ENCODE measurements at regions not wholly inside any gene's neighbourhood (a gene's known extent, or its start where the extent isn't known, plus 50 kb on each side); places are given as distances from the start of the nearest gene placed in this dataset.
"Not testable (repeated sequence)": the region's sequence is repeated elsewhere in the genome, so short reads cannot be mapped to it uniquely, and the experiment has no call there.

DNA sequence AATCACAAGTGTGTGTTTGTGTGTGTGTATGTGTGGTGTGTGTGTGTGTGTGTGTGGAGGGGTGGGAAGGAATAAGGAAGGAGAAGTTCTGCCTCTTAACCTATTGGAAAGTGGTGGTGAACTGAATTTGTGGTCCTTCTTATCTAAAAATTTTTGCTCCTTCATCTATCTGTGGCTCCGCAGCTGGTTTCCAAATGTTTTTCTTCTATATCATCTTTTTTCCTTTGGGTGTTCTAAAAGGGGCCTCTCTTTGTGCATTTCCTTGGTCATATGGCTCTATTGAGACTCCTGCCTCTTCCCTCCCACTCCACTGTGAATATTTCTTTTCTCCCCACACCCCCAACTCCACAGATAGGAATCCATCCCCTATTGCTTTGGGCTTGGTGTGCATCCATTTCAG is 254.9 kb upstream of the CWC22 start:
- no peak for DNase-seq

DNA sequence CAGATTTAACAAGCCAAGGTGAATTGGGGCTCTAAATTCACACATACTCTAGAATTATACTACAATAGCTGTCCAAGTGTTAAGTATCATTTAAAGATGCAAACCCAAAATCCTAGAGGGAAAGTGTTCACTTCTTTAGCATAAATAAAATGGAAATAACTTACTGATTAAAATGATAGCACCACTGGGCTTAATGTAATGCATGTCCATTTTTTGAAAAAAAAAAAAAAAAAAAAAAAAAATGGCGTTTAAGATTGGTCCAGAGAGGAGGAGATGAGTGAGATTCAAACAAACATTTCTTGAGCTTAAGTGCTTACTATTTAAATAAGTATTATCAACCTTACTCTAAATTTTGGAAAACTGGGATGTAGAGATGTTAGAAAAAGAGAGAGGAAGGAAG is 251.5 kb upstream of the CWC22 start:
- DNase-seq, result no peak

DNA sequence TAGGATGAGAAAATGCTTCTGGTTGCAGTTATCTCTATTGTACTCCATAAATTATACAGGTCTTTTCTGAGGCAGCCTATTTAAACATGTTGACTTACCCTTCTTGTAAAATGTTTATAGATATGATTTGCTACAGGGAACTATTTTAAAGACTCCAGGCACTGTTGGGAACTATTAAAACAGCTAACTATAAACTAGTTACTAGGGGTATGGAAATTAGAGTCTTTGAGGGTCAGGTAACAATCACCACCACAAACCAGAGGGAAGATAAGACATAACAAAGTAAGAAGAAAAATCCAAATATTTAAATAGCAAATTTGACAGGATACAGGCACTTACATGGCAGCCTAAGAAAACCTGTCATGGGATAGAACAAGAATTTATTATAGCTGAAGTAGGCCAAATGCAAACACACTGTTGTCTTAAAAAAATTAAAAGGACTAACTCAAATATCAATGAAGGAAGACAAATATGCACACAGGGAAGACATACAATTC is 251.0 kb upstream of the CWC22 start:
- no peak for DNase-seq

DNA sequence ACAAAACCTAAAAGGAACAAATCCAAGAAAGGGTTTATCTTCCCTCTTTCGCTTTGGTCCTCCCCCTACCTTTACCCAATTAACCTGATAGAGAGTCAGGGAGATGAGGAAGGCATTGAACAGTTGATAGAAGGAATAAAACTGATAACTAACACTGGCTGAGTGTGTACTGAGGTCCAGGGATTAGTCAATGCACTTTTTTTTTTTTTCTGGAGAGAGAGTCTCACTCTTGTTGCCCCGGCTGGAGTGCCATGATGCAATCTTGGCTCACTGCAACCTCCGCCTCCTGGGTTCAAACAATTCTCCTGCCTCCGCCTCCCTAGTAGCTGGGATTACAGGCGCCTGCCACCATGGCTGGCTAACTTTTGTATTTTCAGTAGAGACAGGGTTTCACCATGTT is 250.2 kb upstream of the CWC22 start:
- no peak for DNase-seq

DNA sequence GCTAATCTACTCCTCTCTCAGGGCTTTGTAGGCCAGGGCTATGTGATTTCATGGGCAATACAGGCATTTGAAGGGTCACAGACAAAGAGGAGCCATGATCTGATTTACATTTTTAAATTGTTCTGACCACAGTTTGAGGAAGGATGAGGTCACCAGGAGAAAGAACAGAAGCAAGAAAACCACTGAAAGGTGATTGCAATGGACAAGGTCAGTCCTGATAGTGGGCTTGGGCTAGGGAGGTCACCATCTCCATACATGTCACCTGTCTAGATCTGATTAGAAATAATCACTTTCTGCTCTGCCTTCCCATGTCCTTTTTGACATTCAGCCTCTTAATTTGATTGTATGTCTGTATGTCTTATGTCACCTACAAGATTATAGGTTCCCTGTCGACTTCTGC is 248.9 kb upstream of the CWC22 start:
- no peak for DNase-seq

DNA sequence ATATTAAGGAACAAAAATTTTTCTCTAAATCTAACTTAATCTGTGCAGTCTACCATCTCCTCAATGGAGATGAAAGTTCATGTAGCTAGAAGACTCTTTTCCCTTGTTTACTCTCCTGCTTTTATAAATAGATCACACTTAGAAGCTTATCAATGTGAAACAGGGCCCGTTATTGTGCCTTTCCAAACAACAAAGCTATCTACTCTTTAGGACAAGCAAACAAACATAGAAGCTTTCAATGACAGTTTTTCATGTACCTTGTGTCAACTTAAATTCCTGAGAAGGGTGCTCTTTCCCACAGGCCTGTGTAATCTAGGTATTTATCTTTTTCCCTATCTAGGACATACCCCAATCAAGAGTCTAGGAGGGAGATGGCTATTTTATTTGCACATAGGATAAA is 247.8 kb upstream of the CWC22 start:
- DNase-seq, result no peak

DNA sequence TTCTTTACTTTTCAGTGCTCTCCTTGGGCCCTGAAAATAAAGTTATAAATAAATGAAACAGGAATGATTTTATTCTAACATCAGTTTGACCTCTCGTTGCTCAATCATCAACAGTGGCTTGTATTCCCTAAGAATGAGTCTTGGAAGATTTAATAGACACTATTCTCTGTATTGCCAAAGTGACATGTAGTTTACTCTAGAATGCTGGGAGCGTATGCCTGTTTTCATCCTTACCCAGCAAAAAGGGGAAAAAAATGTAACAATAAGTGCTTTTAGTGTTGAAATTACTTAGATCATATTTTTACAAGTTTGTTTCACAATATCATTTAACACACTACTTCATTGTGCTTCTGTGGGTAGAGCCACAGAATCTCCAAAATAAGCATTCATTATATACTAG is 240.6 kb upstream of the CWC22 start:
- DNase-seq, result no peak

DNA sequence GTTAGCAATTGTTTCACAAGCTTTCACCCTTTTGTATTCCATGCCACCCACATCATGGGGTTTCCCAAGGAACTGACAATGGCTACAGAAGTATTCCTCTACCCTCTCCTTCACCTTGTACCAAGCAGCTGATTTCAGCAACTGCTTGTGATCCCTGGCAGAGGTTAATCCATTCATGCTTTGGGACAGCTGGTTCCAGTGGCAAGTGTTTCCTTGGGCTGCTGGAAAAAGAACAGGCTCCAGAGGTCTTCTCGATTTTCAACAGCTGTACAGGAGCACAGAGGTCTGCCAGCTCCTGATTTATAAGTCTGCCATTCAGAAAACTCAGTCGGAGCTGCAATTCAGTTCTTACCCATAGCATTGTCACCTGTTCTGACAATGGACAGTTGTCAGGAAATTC is 239.2 kb upstream of the CWC22 start:
- DNase-seq, result peak in 1 of 3 experiments; percentile 32

DNA sequence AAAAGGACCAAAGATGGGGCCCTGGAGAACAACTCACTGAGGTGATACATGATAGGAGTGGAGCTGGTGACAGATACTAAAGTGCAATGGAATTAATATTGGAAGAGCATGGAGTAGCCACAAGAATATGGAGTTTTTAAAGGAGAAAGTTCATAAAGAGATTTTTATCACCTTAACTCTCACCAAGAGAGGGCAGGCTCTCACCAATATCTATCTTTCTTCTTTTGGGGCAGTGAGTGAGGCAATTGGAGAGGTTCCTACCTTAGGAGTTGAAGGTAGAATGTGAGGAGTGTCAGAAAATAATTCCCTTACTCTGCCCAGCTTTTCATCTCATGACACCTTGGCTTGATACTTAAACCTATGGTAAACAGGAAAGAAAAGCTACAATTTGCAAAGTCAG is 233.7 kb upstream of the CWC22 start:
- DNase-seq, result peak in 1 of 3 experiments; percentile 36

DNA sequence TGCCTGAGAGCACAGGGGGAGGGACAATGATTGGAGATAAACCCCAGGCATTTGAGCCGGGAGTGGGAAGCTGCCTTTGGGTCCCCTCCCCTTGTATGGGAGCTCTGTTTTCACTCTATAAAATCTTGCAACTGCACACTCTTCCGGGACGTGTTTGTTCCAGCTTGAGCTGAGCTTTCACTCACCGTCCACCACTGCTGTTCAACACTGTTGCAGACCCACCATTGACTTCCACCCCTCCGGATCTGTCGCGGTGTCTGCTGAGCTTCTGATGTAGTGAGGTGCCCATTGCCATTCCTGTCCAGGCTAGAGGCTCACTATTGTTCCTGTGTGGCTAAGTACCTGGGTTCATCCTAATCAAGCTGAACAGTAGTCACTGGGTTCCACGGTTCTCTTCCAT is 231.6 kb upstream of the CWC22 start:
- DNase-seq, result no peak

DNA sequence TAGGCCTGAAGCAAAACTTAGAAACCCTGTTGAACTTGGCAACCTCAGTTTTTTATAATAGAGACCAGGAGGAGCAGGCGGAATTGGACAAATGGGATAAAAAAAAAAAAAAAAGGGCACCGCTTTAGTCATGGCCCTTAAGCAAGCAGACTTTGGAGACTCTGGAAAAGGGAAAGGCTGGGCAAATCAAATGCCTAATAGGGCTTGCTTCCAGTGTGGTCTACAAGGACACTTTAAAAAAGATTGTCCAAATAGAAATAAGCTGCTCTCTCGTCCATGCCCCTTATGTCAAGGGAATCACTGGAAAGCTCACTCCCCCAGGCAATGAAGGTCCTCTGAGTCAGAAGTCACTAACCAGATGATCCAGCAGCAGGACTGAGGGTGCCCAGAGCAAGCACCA is 229.0 kb upstream of the CWC22 start:
- DNase-seq, result not testable (repeated sequence)

DNA sequence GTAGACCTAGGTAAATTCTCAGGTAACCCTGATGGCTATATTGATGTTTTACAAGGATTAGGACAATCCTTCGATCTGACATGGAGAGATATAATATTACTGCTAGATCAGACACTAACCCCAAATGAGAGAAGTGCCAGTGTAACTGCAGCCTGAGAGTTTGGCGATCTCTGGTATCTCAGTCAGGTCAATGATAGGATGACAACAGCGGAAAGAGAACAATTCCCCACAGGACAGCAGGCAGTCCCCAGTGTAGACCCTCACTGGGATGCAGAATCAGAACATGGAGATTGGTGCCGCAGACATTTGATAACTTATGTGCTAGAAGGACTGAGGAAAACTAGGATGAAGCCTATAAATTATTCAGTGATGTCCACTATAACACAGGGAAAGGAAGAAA is 228.4 kb upstream of the CWC22 start:
- not testable (repeated sequence) for DNase-seq

DNA sequence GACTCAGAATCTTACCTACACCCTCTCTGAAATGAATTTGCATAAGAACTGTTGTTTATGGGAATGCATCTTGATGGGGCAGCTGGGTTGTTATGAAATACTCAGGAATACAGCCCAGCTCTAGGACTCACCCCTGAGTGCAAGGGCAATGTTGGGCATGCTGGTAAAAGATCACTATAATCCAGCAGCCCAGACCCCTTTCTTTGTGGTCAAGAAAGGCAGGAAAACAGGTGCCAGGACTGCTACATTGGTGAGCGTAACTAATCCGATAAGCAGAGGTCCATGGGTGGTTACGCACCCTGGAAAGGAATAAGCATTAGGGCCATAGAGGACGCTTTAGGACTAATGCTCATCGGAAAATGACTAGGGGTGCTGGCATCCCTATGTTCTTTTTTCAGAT is 227.9 kb upstream of the CWC22 start:
- DNase-seq, result not testable (repeated sequence)

DNA sequence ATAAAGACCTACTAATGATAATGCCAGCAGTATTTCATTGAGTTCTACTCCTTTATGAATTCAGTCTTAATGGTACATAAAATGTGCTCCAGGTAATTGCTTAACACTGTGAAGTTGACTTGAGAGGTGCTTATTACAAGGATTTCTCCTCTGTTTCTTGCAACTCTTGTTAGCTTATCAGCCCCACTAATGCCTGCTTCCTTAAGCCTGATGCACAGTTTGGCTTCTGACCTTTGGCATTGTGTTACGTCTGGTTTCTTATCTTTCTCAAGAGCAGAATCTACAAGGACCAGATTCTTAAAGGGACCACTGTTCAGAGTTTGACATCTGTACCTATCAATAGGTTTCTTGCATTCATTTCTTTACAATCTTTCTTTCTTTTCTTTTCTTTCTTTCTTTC is 223.9 kb upstream of the CWC22 start:
- DNase-seq, result no peak

DNA sequence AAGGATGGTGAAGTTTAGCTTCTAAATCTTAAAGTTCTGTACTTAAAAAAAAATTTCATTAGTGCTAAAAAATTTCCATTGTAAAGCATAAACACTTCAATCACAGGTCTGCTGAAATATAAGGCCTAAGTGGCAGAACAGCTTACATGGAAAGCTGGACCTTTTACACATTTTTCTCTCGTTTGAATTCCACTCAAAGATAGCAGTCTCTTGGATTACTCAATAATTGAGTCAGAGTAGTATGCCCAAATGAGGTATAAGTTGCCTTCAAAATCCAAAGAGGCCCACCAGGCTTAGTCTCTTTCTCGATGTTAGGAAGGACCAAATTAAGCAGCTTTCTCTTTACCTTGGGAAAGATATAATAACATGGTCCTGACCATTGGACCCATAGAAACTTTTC is 220.4 kb upstream of the CWC22 start:
- no peak for DNase-seq

DNA sequence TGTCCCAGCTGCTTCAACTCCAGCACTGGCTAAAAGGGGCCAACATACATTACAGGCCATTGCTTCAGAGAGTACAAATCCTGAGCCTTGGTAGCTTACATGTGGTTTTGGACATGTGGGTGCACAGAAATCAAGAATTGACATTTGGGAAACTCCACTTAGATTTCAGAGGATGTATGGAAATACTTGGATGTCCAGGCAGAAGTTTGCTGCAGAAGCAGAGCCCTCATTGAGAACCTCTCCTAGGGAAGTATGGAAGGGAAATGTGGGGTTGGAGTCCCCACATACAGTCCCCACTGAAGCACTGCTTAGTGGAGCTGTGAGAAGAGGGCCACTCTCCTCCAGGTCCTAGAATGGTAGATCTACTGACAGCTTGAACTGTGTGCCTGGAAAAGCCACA is 218.0 kb upstream of the CWC22 start:
- DNase-seq, result no peak

DNA sequence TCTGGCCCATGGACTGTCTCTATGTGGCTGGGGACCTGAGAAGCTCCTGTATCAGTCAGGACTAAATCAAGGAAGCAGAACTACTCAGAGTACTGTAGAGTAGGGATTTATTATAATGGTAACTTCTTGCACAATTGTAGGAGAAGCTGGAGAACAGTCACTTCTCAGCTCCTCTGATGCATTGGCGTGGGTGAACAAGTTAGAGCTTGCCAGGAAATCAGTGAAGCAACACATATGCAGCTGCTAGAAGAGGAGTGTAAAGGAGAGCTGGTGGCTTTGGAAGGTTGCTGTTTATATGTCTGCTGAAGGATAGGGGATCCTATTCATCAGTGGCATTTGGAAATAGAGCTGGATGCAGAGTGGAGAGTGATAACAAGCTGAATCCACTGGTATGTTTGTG is 215.5 kb upstream of the CWC22 start:
- no peak for DNase-seq

DNA sequence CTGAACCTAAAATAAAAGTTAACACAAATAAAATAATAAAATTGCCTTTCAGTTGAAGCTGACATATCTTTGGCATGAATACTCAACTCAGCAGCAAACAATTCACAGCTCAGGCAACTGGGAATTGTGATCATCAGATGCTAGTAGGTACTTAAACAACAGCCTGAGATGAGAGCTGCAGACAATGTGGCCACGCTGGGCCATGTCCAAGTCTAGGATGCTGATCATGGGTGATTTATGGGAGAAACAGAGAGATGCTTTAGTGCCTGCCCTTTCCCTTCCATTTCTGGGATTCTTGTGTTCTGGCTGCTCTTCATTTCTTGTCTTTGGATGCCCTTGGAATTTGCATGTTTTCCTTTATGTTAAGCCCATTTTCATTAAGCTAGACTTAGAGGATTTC is 212.4 kb upstream of the CWC22 start:
- DNase-seq, result no peak

DNA sequence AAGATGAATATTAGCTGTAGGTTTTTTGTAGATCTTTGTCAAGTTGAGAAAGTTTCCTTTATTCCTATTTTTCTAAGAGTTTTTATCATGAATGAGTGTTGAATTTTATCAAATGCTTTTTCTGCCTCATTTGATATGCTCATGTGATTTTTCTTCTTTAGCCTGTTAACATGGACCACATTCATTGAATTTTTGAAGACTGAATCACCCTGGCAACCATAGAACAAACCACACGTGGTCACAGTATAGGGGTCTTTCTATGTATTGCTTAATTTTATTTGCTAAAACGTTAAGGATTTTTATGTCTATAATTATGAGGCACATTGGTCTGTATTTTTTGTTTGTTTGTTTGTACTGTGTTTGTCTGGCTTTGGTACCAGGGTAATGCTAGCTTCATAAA is 201.7 kb upstream of the CWC22 start:
- DNase-seq, result no peak

DNA sequence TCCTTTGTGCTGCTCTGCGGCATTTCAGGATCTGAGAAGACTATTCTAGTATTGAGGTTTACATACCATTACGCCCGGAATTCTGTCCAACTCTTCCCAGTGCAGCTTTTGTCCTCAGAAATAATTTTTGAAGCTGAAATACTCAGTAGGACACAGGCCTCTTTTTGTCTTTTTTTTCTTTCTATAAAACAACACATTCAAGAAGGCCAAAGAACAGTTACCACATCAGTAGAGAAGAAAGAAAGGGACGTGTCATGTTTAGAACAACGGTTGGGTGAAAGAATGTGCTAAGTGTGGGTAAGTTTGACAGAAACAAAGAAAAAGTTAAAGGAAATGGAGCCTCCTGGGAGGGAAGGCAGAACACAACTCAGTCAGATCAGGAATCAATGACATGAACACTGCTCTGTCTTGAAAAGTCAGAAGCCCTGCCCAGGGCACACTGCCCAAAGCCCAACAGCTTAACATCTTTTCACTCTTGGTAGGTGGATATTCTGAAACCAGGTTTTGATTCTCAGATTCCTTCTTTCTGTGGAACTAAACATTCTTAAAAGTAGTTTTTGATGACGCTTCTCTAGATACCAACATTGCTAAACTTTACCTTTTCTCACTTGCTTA is 198.6 kb upstream of the CWC22 start:
- no peak for DNase-seq

DNA sequence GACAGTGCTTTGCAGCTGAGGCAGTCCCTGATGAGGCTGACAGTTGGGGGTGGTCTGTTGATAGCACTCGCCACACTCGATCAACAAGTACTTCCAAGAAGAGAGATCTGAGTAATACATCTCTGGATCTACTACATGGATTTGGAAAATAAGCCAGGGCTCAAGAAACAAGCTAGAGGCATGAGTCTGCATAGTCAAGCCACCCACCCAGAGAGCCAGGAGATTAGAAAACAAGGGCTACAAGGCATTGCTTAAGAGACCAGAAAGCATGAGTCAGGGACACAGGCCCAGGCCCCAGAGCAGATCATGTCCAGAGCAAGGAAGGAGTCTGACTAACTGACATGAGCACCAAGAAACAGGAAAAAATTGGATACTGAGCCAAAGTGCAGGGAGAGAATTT is 196.9 kb upstream of the CWC22 start:
- no peak for DNase-seq

DNA sequence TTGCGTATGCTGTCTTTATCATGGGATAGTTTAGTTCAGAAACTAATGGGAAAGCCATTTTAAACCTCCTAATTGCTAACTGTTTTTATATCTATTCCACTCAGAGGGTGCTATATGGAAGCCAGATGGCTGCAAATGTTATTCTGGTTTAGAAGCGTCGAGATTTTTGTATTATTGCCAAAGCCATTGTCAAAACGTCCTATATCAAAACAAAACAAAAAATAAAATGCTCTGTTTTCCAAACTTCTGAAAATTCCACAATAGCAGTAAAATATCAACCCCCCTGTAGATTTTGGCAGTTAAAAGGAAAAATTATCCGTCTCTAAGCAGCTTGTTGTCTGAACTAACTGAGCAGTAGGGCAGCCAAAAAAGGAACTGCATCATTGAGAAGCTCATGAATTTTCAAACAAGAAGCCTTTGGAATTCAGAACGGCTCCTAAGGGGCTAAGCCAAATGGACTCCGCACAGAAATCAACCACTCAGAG is 195.4 kb upstream of the CWC22 start:
- DNase-seq, result no peak

DNA sequence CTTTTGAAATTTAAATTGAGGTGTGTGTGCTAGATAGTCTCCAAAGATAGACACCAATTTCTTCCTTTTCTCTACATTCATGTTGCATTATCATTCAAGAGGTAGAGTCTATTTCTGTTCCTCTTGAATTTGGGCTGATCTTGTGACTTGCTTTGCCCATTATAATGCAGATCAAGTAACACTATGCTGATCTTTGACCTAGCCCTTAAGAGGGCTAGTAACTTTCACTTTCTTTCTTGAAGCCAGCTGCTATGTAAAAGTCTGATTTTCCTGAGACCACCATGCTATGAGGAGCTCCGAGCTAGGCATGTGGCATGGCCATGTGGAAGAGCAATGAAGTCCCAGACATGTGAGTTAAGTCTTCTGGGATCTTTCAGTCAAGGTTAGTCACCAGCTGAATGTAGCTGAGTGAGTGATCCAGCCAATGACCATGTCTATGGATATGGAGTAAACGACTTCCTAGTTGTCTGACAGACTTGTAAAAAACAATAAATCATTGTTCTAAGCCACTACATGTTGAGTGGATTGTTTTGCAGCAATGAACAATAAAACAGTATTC is 189.4 kb upstream of the CWC22 start:
- no peak for DNase-seq

DNA sequence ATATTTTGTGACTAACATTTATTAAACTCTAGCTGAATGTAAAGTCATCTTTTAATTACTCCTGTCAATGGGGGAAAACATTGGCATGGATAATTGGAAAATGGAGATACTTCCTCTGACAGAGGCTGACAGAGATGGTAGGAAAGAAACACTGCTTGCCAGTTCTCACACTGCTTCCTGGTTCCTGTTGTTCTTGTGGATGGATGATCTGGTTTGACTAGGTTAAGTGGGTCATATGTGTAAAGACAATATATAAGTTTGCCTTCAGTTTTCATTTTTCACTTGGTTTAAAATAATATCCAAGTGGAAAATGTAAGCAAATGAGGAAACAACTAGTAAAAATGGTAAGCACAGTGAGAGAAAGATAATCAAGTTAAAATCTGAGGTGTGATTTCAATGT is 188.8 kb upstream of the CWC22 start:
- no peak for DNase-seq

DNA sequence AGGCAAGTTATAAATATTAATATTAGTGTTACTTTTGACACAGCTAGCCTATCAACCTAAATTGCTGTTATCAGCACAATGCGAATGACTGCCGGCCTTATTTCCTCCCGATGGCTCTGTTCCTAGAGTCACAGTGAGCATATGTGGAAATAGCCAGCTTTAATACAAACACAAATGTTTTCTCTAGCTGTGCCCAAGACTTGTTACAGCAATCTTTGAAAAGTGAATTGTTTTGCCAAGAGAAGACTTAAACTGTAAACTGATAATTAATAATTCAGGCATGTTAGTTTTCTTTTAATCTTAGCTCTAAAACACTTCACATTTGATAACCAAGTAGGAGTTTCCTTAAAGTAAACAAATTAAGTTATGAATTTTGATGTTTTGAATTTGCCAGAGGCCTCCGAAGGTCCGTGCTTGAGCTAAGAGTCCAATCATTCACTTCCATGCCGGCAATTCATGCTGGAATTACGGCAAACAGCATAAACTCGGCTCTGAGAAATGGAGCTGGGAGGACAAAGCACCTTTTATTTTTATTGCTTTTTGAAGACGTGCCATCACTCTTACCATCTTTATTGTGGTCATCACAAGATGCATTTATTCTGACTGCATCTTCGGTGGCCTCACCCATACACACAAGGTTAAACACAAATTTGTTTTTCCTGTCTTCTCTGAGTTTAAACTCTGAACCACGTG is 184.5 kb upstream of the CWC22 start:
- DNase-seq, result no peak
